ENCODE measurements at regions not wholly inside any gene's neighbourhood (a gene's known extent, or its start where the extent isn't known, plus 50 kb on each side); places are given as distances from the start of the nearest gene placed in this dataset.

GRCh38 chr4:81883530-81884450 lies 412.1 kb upstream of the RASGEF1B start:
- no peak for DNase-seq (ENCODE audit: low read depth, low spot score)

- DNase-seq (ENCODE audit: low read depth, low spot score) = no peak
Observed at GRCh38 chr4:81883004-81883403, 411.3 kb upstream of the RASGEF1B start.

GRCh38 chr4:81881855-81882621 lies 410.3 kb upstream of the RASGEF1B start:
- no peak for DNase-seq (ENCODE audit: low read depth, low spot score)

- no peak for DNase-seq (ENCODE audit: low read depth, low spot score)
Observed at GRCh38 chr4:81876106-81876505, 404.4 kb upstream of the RASGEF1B start.

GRCh38 chr4:81874661-81875515 lies 403.2 kb upstream of the RASGEF1B start:
- no peak for DNase-seq (ENCODE audit: low read depth, low spot score)

- DNase-seq (ENCODE audit: low read depth, low spot score) = no peak
Observed at GRCh38 chr4:81870275-81870674, 398.6 kb upstream of the RASGEF1B start.

GRCh38 chr4:81860111-81860510 lies 388.4 kb upstream of the RASGEF1B start:
- DNase-seq (ENCODE audit: low read depth, low spot score) = no peak

- no peak for DNase-seq (ENCODE audit: low read depth, low spot score)
Observed at GRCh38 chr4:81854406-81854805, 382.7 kb upstream of the RASGEF1B start.

GRCh38 chr4:81852031-81852715 lies 380.5 kb upstream of the RASGEF1B start:
- no peak for DNase-seq (ENCODE audit: low read depth, low spot score)

- no peak for DNase-seq (ENCODE audit: low read depth, low spot score)
Observed at GRCh38 chr4:81850701-81851100, 379.0 kb upstream of the RASGEF1B start.

GRCh38 chr4:81845761-81846160 lies 374.1 kb upstream of the RASGEF1B start:
- no peak for DNase-seq (ENCODE audit: low read depth, low spot score)

GRCh38 chr4:81845273-81845672 lies 373.6 kb upstream of the RASGEF1B start:
- peak; percentile 2 for DNase-seq (ENCODE audit: low read depth, low spot score)

GRCh38 chr4:81844717-81845116 lies 373.0 kb upstream of the RASGEF1B start:
- peak; percentile 81 for DNase-seq (ENCODE audit: low read depth, low spot score)

GRCh38 chr4:81839347-81840042 lies 367.8 kb upstream of the RASGEF1B start:
- no peak for DNase-seq (ENCODE audit: low read depth, low spot score)

- DNase-seq (ENCODE audit: low read depth, low spot score) = no peak
Observed at GRCh38 chr4:81838586-81838985, 366.9 kb upstream of the RASGEF1B start.

- DNase-seq (ENCODE audit: low read depth, low spot score) = no peak
Observed at GRCh38 chr4:81836716-81837115, 365.0 kb upstream of the RASGEF1B start.

- DNase-seq (ENCODE audit: low read depth, low spot score) = no peak
Observed at GRCh38 chr4:81833576-81833975, 361.9 kb upstream of the RASGEF1B start.

- no peak for DNase-seq (ENCODE audit: low read depth, low spot score)
Observed at GRCh38 chr4:81828991-81829390, 357.3 kb upstream of the RASGEF1B start.

- DNase-seq (ENCODE audit: low read depth, low spot score) = no peak
Observed at GRCh38 chr4:81827577-81828202, 356.0 kb upstream of the RASGEF1B start.

- no peak for DNase-seq (ENCODE audit: low read depth, low spot score)
Observed at GRCh38 chr4:81826817-81827424, 355.2 kb upstream of the RASGEF1B start.

Data from astrocyte of the hippocampus (primary cell).